ENCODE measurements at regions not wholly inside any gene's neighbourhood (a gene's known extent, or its start where the extent isn't known, plus 50 kb on each side); places are given as distances from the start of the nearest gene placed in this dataset.
"Not testable (repeated sequence)": the region's sequence is repeated elsewhere in the genome, so short reads cannot be mapped to it uniquely, and the experiment has no call there.

DNA sequence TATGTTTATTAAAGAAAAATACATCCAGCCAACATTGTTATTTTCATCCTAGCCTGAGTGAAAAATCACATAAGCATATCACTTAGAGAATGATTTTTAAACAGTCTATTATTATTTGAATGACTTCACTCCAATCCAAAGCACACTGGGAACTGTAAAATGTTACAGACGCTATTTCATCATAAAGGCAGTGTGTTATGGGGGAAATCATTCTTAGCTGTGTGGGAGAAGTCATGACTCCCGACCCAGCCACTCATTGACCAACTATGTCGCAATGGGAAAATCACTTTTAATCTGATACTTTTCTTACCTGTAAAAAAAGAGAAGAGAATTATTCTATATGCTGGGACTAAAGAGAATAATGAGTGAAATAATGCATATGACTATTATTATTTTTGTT, 653.6 kb downstream of the TTLL7 start:
- H3K4me2 ChIP-seq (ENCODE audit: control insufficient read depth, insufficient read depth); RAD21 ChIA-PET (ENCODE audit: unreplicated experiment): not testable (repeated sequence)

DNA sequence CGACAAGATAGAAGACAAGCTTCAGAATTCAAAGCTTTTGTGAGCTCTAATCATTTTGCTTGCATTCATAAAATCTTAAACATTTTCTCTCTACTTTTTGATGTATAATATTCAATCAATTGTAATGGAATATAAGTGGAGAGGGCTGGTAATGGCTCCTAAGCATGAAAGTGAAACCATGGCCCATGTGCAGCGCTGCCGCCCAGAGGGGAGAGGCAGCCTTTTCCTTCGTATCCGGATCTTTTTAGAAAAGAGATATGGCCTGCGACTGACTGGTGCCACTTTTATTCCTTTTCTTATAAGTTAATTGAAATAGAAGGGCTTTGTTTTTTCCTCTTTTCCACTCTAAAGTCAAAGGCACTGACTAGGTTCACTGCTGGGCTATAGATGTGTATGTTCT, 655.2 kb downstream of the TTLL7 start:
- H3K79me2 ChIP-seq (ENCODE audit: control insufficient read depth, insufficient read depth, low read length); POLR2A ChIA-PET; DNase-seq (ENCODE audit: low read depth, low spot score); H3K4me3 ChIP-seq; RAD21 ChIA-PET (ENCODE audit: unreplicated experiment); H3K9me3 ChIP-seq (replicated peaks; ENCODE audit: control insufficient read depth, insufficient read depth, low read length); BruUV-seq (replicated peaks); intact Hi-C loops (cut with micrococcal nuclease; ENCODE audit: unreplicated experiment); H3K9ac ChIP-seq (ENCODE audit: control insufficient read depth, insufficient read depth, low read length); H3K4me2 ChIP-seq (ENCODE audit: control insufficient read depth, insufficient read depth); in situ Hi-C loops (cut with MboI); H4K20me1 ChIP-seq (ENCODE audit: control insufficient read depth, insufficient read depth); H3K36me3 ChIP-seq (ENCODE audit: control insufficient read depth in 2 of 2, insufficient read depth in 2 of 2, low read length in 1 of 2); ATAC-seq; CTCF ChIA-PET; H2AFZ ChIP-seq (ENCODE audit: control insufficient read depth, low read depth, low read length); H3K27ac ChIP-seq (ENCODE audit: control insufficient read depth, insufficient read depth); H3K4me1 ChIP-seq (ENCODE audit: control insufficient read depth, insufficient read depth, low read length); SMC1A ChIA-PET (ENCODE audit: uncharacterized antibody, unreplicated experiment); FAIRE-seq; H3K27me3 ChIP-seq (replicated peaks in 1 of 2; ENCODE audit: control insufficient read depth in 2 of 2, insufficient read depth in 2 of 2, low read length in 1 of 2): not testable (repeated sequence)
- 91% methylated on average over 6 of the region's 6 CpGs for WGBS (ENCODE audit: insufficient coverage, insufficient replicate concordance, low lambda C conversion rate, missing lambda C conversion rate)

More for the DNA sequence above, 653.6 kb downstream of the TTLL7 start:
- BruUV-seq (replicated peaks); H3K27ac ChIP-seq (ENCODE audit: control insufficient read depth, insufficient read depth); H3K9me3 ChIP-seq (replicated peaks; ENCODE audit: control insufficient read depth, insufficient read depth, low read length); FAIRE-seq; H3K4me3 ChIP-seq; POLR2A ChIA-PET; DNase-seq (ENCODE audit: low read depth, low spot score); CTCF ChIA-PET; SMC1A ChIA-PET (ENCODE audit: uncharacterized antibody, unreplicated experiment); H3K4me1 ChIP-seq (ENCODE audit: control insufficient read depth, insufficient read depth, low read length); intact Hi-C loops (cut with micrococcal nuclease; ENCODE audit: unreplicated experiment); H3K79me2 ChIP-seq (ENCODE audit: control insufficient read depth, insufficient read depth, low read length); H4K20me1 ChIP-seq (ENCODE audit: control insufficient read depth, insufficient read depth); H3K9ac ChIP-seq (ENCODE audit: control insufficient read depth, insufficient read depth, low read length); H3K36me3 ChIP-seq (ENCODE audit: control insufficient read depth in 2 of 2, insufficient read depth in 2 of 2, low read length in 1 of 2); H3K27me3 ChIP-seq (replicated peaks in 1 of 2; ENCODE audit: control insufficient read depth in 2 of 2, insufficient read depth in 2 of 2, low read length in 1 of 2); ATAC-seq; in situ Hi-C loops (cut with MboI); H2AFZ ChIP-seq (ENCODE audit: control insufficient read depth, low read depth, low read length): not testable (repeated sequence)
- WGBS (ENCODE audit: insufficient coverage, insufficient replicate concordance, low lambda C conversion rate, missing lambda C conversion rate) = 20% methylated on average over 3 of the region's 3 CpGs

DNA sequence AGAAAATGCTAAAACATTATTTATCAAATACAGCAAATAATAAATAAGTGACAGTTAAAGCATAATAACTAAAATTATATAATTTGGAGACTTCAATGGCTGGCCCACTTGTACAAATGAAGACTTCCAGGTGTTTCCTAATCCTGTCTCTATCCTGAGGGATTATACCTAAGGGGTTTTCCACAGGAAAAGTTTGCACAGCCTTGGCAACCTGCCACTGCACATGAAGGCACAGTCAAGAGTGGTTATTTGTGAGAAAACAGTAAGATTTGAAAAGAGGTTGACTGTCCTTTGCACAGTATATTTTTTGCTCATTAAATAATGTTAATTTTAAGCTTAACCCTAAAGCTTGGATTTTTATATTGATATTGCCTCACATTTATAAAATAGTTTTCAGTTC, 655.9 kb downstream of the TTLL7 start:
- in situ Hi-C loops (cut with MboI) = not testable (repeated sequence)

DNA sequence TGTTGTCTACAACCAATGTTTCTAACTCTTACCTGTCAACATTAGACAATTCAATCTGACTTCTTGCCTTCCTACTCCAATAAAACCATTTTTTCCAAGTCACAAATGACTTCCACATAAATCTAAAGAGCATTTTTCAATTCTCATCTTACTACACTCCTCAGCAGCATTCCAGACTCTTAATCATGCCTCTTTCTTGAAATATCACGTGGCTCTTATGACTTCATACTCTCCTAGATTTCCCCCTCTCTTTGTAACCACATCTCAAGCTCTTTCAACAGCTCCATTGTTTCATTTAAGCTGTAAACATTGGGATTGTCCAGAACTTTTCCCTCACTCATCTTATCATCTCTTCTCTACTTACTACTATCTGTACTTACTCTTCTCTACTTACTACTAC, 666.6 kb downstream of the TTLL7 start:
- H3K27ac ChIP-seq (ENCODE audit: control insufficient read depth, insufficient read depth); SMC1A ChIA-PET (ENCODE audit: uncharacterized antibody, unreplicated experiment); H3K4me3 ChIP-seq; DNase-seq (ENCODE audit: low read depth, low spot score); H4K20me1 ChIP-seq (ENCODE audit: control insufficient read depth, insufficient read depth); CTCF ChIA-PET; in situ Hi-C loops (cut with MboI); ATAC-seq; H2AFZ ChIP-seq (ENCODE audit: control insufficient read depth, low read depth, low read length); RAD21 ChIA-PET (ENCODE audit: unreplicated experiment); intact Hi-C loops (cut with micrococcal nuclease; ENCODE audit: unreplicated experiment); H3K79me2 ChIP-seq (ENCODE audit: control insufficient read depth, insufficient read depth, low read length); H3K4me1 ChIP-seq (ENCODE audit: control insufficient read depth, insufficient read depth, low read length); BruUV-seq (replicated peaks); H3K9ac ChIP-seq (ENCODE audit: control insufficient read depth, insufficient read depth, low read length); H3K36me3 ChIP-seq (ENCODE audit: control insufficient read depth in 2 of 2, insufficient read depth in 2 of 2, low read length in 1 of 2); H3K4me2 ChIP-seq (ENCODE audit: control insufficient read depth, insufficient read depth); H3K27me3 ChIP-seq (replicated peaks in 1 of 2; ENCODE audit: control insufficient read depth in 2 of 2, insufficient read depth in 2 of 2, low read length in 1 of 2); H3K9me3 ChIP-seq (replicated peaks; ENCODE audit: control insufficient read depth, insufficient read depth, low read length); POLR2A ChIA-PET: not testable (repeated sequence)
- WGBS (ENCODE audit: insufficient coverage, insufficient replicate concordance, low lambda C conversion rate, missing lambda C conversion rate) = no CpG with 5 or more reads among the region's 1 CpG
- peak; percentile 54 for FAIRE-seq

More for the DNA sequence above, 655.9 kb downstream of the TTLL7 start:
- H3K79me2 ChIP-seq (ENCODE audit: control insufficient read depth, insufficient read depth, low read length); POLR2A ChIA-PET; H3K4me2 ChIP-seq (ENCODE audit: control insufficient read depth, insufficient read depth); DNase-seq (ENCODE audit: low read depth, low spot score); SMC1A ChIA-PET (ENCODE audit: uncharacterized antibody, unreplicated experiment); H3K4me1 ChIP-seq (ENCODE audit: control insufficient read depth, insufficient read depth, low read length); H3K27me3 ChIP-seq (replicated peaks in 1 of 2; ENCODE audit: control insufficient read depth in 2 of 2, insufficient read depth in 2 of 2, low read length in 1 of 2); intact Hi-C loops (cut with micrococcal nuclease; ENCODE audit: unreplicated experiment); RAD21 ChIA-PET (ENCODE audit: unreplicated experiment); H4K20me1 ChIP-seq (ENCODE audit: control insufficient read depth, insufficient read depth); BruUV-seq (replicated peaks); H3K4me3 ChIP-seq; H3K27ac ChIP-seq (ENCODE audit: control insufficient read depth, insufficient read depth); H2AFZ ChIP-seq (ENCODE audit: control insufficient read depth, low read depth, low read length); H3K9me3 ChIP-seq (replicated peaks; ENCODE audit: control insufficient read depth, insufficient read depth, low read length); H3K9ac ChIP-seq (ENCODE audit: control insufficient read depth, insufficient read depth, low read length); FAIRE-seq; ATAC-seq; H3K36me3 ChIP-seq (ENCODE audit: control insufficient read depth in 2 of 2, insufficient read depth in 2 of 2, low read length in 1 of 2): not testable (repeated sequence)
- CTCF ChIA-PET = interaction anchor here (0.7 kb wide), 1 partner anchor 582 kb away, joined by 3 read pairs; no protein-coding TSS in a partner anchor
